ENCODE measurements at regions not wholly inside any gene's neighbourhood (a gene's known extent, or its start where the extent isn't known, plus 50 kb on each side); places are given as distances from the start of the nearest gene placed in this dataset.

GRCh38 chr14:101004176-101004575 is 100.7 kb upstream of the RTL1 start:
- ATAC-seq (no peak), DNase-seq (no peak)

GRCh38 chr14:101004954-101005353 is 101.4 kb upstream of the RTL1 start:
- ATAC-seq (no peak), DNase-seq (no peak)

- DNase-seq = no peak
These were observed 101.9 kb upstream of the RTL1 start for GRCh38 chr14:101005447-101005846.

GRCh38 chr14:101006008-101006407 is 102.5 kb upstream of the RTL1 start:
- no peak for ATAC-seq

More at GRCh38 chr14:101005447-101005846, 101.9 kb upstream of the RTL1 start:
- no peak for ATAC-seq

GRCh38 chr14:101007004-101007614 is 103.6 kb upstream of the RTL1 start:
- DNase-seq (no peak), ATAC-seq (no peak)

More at GRCh38 chr14:101006008-101006407, 102.5 kb upstream of the RTL1 start:
- DNase-seq = no peak

- DNase-seq = no peak
- ATAC-seq = no peak
These were observed 104.2 kb upstream of the RTL1 start for GRCh38 chr14:101007765-101008164.

- DNase-seq (no peak), ATAC-seq (no peak)
These were observed 104.7 kb upstream of the RTL1 start for GRCh38 chr14:101008196-101008595.

- no peak for ATAC-seq
- no peak for DNase-seq
These were observed 105.3 kb upstream of the RTL1 start for GRCh38 chr14:101008631-101009336.

- ATAC-seq = no peak
- DNase-seq = no peak
These were observed 106.0 kb upstream of the RTL1 start for GRCh38 chr14:101009531-101009930.

- DNase-seq (no peak), ATAC-seq (no peak)
These were observed 106.8 kb upstream of the RTL1 start for GRCh38 chr14:101010293-101010692.

GRCh38 chr14:101010835-101011234 is 107.3 kb upstream of the RTL1 start:
- no peak for ATAC-seq

GRCh38 chr14:101017209-101017608 is 113.7 kb upstream of the RTL1 start:
- DNase-seq (no peak), ATAC-seq (no peak)

More at GRCh38 chr14:101010835-101011234, 107.3 kb upstream of the RTL1 start:
- no peak for DNase-seq

GRCh38 chr14:101017806-101018560 is 114.5 kb upstream of the RTL1 start:
- no peak for DNase-seq
- no peak for ATAC-seq

GRCh38 chr14:101018561-101019290 is 115.2 kb upstream of the RTL1 start:
- DNase-seq = no peak
- ATAC-seq = no peak

GRCh38 chr14:101019541-101019940 is 116.0 kb upstream of the RTL1 start:
- ATAC-seq = no peak
- no peak for DNase-seq

- ATAC-seq (no peak), DNase-seq (no peak)
These were observed 116.6 kb upstream of the RTL1 start for GRCh38 chr14:101019990-101020710.

- DNase-seq = no peak
- ATAC-seq = no peak
These were observed 117.4 kb upstream of the RTL1 start for GRCh38 chr14:101020834-101021370.

GRCh38 chr14:101022121-101022520 is 118.6 kb upstream of the RTL1 start:
- no peak for ATAC-seq
- no peak for DNase-seq

- DNase-seq (no peak), ATAC-seq (no peak)
These were observed 119.5 kb upstream of the RTL1 start for GRCh38 chr14:101022916-101023435.

GRCh38 chr14:101024686-101025085 is 121.2 kb upstream of the RTL1 start:
- ATAC-seq (no peak), DNase-seq (no peak)

- no peak for DNase-seq
- ATAC-seq = no peak
These were observed 121.6 kb upstream of the RTL1 start for GRCh38 chr14:101025131-101025530.
